HG02973 (cell line): ENCODE measurements at regions not wholly inside any gene's neighbourhood (a gene's known extent, or its start where the extent isn't known, plus 50 kb on each side); places are given as distances from the start of the nearest gene placed in this dataset.

Source experiments
- ATAC-seq: cut with Tn5 transposase; IDR thresholded peaks from one replicate; pipeline ENCODE4 v1.9.1; 2021; ENCODE audit warnings: moderate library complexity; ENCODE audit not compliant: unreplicated experiment

DNA sequence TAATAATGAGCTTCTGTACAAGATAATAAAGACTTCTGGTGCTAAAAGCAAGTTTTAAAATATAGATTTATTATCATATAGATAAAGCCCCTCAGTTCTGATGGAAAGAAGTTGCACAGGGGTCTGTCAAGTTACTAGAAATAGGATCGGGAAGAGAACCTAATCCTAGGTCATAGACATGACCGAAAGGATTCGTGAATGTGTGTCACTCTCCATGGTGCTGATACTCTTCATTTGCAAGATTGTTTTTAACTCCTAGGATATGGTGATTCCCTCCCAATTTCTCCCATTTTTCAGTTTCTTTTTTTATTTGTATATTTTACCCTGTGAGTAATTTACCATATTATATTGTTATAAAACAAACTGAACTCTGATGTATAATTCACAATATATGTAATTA is 58.9 kb upstream of the CTNNA2 start:
- no peak for ATAC-seq

DNA sequence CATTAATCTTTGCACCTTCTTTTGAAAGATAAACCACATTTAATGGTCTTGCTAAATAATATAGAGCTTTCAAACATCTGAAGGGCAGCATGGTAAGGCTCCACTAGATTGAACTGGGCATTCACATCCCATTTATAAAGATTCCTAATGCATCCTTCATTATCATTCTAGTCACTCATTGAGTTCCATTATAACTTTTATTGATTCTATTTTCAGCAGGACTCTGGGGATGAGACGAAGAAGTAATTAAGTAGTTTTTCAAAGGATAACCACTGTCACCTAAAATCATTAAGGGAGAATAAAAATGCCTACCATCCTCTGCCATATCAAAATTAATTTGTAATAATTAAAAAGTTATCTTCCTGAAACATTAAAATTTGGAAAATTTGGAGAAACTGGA is 60.2 kb upstream of the CTNNA2 start:
- ATAC-seq = no peak

DNA sequence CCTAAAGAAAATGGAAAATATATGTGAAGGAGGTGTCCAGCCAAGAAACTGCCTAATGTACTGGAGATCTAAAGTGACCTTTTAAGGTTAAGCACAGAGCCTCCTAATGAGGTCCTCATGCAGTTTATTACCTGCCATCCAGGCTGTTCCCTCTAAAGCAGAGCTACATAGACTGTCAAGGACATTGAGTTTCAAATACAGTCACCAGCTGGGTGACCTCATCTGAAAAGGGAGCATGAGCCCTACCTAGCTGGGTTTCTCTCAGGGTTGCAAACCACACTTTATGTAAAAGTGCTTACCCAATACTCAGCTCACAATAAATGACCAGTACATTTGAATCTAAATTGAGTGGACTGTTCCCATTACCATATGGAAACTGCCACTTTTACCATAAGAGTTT is 65.4 kb upstream of the CTNNA2 start:
- ATAC-seq = no peak

DNA sequence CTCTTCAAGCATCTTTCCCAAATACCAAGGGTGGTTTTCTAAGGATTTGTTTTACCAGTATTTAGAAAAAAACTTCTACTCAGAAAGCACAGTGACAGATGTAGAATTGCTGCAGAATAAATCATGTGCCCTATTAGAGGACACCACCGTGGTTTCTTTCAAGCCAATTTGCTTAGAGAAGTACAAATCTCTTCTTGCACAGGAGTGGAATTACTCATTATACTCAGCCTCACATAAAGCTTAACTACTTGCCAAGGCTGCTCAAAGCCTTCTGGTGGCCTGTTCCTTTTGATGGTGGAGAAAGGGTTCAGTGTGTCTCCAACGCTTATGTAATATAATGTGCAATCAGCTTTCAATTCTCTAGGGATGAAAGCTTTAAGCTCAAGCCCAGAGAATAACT is 66.5 kb upstream of the CTNNA2 start:
- no peak for ATAC-seq

DNA sequence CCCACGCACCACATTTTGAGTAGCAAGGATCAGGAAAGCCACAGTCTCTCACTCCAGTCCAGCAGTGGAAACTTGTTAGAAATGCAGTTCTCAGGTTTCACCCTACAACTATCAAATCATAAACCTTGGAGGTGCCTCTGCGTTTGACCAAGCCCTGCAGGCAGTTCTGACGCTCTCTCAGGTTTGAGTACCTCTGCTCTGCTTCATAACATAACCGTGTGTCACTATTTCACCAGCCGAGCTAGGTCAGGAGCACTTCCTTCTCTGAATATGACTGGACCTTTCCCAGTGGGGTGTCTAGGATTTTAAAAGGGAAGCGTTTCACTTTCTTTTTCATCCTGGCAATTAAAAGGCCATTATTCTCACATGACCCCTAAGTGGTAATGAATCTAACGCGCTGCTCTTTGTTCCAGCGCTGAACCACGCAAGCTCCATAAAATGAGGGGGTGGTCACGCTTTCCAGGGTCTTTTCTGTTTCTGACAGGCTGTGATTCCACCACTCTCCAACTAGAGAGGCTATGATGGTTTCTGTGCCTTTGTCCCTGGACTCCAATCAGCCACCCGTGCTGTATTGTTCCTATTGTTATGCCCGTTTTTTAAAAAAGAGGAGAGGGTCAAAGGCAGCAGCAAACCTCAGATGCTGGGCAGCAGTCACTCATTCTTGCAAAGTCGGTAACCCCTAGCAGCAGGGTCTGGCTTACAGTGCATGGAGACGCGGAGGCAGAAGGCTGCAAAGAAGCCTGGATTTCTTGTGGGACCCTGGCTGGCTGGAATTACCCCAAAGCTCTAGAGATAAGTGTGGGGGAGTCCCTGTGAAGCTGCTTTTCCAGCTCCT is 75.2 kb upstream of the CTNNA2 start:
- no peak for ATAC-seq

DNA sequence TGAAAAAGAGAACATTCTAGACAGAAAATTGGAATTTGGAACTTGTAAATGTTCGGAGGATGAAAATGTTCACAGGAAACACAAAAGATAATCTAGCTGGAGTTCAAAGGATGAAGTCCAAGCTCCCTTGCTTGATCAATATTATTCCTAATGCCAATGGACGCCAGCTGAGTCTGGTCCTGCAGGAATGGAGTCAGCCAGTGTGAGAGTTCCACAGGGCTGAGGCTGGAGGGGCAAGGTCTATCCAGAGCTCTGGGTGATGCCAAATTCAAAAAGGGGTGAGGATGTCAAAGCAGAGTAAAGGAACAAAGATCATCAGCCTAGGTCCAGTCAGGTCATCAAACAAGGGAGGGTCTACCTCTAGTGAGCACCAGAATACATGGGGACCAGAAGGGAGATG is 78.5 kb upstream of the CTNNA2 start:
- ATAC-seq = no peak

DNA sequence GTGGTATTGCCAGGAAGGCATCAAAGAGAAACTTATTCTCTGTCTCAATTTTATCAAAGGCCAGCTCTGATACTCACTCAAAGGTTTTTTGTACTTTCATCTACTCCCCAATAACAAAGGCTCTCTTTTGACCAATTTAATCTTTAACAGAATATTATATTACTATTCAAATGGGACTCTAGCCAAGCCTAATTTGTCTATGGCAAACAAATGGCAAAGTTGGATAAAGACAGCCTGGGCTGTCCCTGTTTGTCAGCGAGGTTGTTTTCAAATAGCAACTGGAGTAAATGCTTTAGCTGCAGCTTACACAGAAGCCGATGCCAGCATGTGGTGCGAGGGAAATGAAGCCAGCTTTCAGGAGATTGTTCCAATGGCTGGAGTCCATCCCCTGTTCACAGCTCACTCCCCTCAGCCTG is 80.1 kb upstream of the CTNNA2 start:
- ATAC-seq = no peak

DNA sequence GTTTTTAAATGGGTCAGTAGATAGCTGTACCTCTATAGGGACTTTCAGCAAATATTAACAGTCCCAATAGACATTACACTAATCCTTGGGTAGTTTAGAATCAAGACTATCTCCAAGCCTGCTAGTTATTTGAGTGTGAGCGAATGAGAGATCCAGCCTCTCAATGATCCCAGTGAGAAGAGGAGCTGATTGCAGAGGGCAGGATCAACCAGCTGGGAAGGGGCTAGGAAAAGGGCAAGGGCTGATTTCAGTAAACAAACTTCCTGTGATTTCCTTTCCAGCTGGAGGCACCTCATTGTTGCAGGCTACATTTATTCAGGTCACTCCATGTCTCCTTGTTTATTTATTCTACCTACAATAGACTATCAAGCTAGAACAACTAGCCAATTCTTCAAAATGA is 84.1 kb upstream of the CTNNA2 start:
- ATAC-seq = no peak

DNA sequence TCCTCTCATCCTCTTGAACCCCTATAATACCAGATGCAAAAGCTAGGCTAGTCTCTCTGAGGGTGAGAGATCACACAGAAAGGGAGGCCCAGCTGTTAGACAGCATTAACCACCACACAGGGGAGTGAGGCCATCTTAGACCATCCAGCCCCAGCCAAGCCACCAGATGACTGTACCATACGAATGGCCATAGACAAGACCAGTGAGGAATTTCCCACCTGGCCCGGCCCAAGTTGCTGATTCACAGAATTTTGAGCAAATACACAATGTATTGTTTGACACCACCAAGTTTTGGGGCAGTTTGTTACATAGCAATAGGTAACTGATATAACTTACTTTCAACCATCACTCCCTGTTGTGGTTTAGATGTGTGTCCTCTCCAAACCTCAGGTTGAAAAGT is 98.2 kb upstream of the CTNNA2 start:
- ATAC-seq = no peak

DNA sequence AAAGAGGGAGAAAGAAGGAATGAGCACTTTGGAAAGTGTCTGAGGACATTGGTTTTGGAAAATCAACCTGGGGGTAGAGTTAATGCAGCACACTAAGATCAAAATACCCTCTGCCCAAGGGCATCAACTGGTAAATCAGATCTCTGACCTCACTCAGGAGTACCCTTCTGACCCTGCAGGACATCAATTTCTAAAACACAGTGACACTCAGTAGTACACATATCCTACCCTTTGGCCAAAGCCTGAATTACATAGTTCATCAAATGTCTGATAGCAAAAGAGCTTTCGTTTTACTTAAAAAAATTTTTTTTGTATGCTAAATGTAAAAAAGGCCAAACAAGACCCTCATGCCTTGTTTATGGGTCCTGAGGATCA is 118.4 kb upstream of the CTNNA2 start:
- ATAC-seq = no peak

DNA sequence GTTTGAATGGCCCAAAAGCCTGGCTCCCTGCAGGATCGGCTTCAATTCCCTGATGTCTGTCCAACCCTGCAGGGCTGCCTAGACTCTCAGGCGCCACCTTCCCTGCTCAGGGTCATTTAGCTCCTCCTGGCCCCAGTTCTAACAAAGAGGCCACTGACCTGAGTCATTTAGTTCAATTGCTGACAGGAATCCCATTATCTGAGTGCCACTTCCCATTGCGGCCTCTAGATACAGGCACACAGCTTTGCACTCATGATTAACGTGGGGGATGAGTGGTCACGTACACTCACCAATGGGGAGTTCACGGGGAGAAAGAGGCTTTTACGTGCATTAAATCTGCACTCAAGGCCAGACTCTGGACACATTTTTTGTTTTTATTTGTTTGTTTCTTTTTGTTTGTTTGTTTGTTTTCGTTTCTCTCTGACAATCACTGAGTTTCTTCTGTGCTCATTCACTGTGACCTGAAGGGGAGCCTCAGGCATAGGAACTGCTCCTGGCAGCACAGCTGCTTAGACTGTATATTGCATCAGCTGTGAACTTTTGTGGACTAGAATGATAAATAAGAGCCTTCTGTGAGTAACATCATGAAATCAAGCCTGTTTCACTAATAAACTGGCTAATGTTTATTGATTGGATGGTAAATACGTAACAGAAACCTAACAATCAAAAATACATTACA is 118.9 kb upstream of the CTNNA2 start:
- no peak for ATAC-seq

DNA sequence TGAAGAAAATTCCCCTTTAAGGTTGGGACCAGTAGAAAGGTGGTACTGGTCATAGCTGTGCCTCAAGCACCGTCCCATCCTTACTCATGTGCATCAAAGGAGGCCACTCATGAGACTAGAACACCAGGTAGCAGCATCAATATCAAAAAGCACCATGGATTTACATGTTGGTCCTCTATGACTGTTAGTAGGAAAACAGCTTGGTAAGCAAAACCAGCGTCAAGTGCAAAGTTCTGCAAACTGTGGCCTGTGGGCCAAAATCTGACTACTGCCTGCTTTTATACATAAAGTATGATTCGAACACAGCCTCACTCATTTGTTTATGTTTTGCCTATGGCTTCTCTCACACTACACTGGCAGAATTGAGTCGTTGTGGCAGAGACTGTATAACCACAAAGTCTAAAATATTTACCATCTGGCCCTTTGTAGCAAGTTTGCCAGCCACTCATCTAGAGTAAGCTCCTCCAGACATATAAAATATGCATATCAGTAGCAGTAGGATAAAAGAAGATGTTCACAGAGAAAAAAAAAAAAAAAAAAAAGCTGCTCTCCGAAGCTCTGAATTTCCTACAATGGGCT is 119.7 kb upstream of the CTNNA2 start:
- ATAC-seq = no peak

DNA sequence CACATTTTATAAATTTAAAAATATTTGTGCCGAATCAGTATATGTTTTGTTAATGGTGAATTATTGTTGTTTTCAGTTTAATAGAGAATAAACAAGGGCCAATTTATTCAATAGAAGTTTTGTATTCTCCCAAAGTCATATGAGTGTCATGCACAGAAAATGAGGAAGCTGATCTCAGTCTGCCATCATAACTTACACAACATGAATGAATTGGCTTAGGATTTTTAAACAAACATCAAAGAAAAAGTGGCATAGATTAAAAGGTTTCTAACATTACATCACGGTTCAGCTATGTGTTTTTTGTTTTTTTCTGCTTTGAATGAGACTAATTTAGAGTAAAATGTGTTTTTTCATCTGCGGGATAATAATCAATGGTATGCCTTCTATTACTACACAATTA is 123.4 kb upstream of the CTNNA2 start:
- no peak for ATAC-seq

DNA sequence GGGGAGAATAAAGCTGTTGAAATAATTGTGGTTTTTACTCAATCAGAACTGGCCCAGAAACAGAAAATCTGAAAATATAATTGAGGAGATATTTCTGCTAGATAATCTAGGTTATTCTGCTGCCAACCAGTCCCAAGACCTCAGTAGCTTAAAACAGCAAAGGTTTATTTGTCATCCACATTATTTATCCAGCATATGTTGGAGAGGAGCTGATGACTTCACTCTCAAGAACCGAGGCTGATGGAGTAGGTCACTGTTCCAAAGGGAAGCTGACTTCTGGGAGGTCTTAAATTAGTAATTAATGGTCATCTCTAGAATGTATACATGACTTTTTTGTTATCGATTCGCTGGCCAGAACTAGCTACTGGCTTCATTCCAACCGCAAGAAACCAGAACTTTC is 124.8 kb upstream of the CTNNA2 start:
- ATAC-seq = no peak

DNA sequence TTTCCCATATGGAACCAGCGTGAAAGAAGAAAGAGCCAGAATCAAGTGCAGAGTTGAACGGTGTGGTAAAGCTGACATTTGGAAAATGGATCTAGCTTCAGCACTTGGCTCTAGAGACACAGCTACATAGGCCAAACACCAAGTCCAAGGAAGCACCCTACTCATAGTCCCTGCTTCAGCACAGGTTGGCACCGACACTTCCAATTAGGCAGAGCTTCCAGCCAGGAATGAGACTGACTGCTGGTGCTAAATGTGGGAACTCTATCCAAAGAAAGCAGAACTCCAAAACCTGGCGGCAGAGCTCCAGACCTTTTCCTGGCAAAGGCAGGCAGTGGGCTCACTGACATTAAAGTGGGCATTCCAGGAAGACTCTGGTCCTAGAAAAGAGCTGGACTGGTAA is 125.4 kb upstream of the CTNNA2 start:
- no peak for ATAC-seq

DNA sequence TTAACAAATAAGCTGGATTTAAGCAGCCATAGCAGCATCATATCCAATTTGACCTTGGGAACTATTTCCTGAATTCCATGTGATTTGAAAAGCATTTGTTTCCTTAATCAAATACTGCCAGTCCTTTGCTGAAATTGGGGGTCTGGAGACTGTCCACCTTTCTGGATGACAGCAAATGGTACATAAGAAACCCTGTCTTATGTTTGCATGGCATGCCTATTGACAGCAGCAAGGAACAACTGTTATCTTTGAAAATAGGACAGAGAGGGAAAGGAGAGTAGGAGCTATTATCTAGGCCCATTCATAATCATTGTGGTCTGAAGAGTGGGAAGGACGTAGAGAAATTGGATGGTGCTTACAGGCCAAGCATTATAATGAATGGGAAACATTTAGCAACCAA is 129.2 kb upstream of the CTNNA2 start:
- ATAC-seq = no peak

DNA sequence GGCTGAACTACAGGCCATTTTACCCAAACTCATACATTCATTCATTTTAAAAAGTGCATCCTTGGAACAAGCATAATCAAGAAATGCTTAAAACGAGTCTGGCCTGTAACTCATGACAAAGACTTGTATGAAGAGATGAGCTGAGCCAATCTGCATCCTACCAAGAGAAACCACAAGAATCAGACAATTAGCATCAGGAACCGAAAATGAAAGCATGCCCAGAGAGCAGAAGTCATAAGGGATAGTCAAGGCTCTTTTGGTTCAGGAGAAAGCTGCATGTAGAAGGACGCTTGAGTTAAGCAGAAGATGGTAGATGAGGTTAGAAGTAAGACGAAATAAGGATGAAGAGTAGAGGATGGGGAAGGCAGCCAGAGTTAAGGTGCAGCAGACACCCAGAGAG is 137.0 kb upstream of the CTNNA2 start:
- ATAC-seq = no peak

DNA sequence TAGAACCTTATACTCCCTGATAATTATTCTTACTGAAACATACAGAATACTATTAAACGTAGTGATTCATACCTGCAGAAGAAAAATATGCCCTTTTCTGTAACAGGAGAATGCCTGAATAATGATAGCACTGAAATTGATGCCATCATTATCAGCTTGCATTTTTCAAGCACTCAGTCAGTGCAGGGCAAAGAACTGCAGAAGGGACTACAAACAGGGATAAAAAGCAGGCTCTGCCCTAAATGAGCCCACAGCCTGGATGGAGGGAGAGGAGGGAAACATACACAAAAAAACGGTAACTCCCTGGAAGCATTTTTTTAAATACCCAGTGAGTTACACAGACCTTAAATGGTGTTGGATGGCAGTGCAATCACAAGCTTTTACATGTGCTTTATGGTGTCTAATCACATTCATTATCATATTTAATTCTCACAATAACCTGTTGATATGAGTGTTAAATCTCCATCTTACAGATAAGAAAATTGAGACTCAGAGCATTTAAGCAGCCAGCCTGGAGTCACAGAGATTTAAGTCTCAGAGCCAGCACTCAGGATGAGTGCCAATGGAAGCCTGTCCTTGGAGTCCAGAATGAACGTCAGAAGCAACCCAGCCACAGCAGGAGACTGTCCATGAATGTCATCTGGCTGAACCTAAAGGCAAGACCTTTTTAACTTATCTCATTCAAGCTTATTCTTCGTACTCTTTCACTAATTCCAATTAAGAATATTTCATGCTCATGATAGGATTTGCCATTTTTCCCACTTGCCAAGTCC is 139.3 kb upstream of the CTNNA2 start:
- ATAC-seq = no peak

DNA sequence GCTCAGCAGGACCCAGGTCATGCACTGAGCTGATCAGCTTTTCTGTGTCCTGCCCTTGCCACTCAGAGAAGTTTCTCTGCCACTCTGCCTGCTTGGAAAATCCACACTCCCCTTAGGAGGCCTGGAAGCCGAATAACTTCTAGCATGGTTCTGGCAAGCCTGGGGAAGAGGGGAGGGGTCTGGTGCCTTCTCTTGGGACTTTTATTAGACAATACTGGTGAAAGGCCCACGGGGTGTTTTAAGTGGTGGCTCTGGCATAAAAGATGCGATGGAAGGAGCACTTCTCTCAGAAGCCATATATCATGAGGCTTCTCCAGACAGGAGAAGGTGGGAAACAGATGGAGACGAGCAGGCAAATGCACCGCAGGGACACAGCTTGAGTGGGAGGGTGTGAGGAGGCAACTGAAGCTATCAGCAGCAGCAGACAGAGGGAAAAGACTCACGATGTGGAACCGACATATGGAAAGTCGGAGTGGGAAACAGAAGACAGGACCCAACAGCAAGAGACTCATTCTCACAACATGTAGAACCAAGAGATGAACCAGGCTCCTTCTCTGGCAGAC is 141.8 kb upstream of the CTNNA2 start:
- ATAC-seq = no peak

DNA sequence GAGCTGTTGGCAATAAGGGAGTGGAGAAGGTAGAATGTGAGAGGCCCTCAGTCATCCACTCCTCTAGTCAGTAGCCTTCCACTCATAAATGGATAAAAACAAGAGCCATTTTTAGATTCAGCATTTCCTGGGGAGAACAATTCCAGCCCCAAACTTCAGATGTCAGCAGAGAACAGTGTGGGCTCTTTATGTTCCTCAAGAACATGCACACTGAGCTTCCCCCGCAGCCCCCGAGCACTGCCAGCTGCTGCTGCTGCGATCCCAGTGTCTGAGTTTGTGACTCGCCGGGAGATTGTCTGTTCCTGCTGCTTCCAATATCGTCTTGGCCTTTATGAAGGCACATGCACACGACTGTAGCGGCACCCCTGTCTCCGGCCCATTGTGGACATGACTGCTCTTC is 143.7 kb upstream of the CTNNA2 start:
- no peak for ATAC-seq

DNA sequence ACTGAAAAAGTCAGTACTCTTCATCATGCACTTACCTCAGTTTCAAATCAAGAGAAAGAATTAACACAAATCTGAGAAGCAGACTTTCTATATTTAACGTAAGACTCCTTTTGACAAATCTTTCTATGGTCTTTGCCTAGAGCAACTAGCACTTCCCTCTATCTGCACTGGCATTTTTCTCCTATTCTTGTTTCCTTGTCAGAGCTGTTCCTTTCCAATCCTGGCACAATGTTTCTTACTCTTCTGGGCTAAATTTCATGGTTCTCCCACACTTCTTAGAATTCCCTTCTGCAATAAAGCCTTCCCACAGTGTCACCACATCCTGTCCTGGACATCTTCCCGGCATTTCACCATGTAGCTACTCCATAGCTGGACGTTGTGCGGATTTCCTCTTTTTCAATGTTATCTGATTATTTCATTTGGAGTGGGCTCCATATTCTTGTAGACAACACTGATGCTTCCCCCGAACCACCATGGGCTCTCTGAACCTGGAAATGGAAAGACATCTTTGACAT is 144.7 kb upstream of the CTNNA2 start:
- ATAC-seq = no peak
